GM12874 (cell line): ENCODE measurements at regions not wholly inside any gene's neighbourhood (a gene's known extent, or its start where the extent isn't known, plus 50 kb on each side); places are given as distances from the start of the nearest gene placed in this dataset.

Experiments used
- CTCF ChIP-seq: IDR thresholded peaks from 2 replicates; pipeline ENCODE4 v1.5.1; 2011; ENCODE audit warnings: low read depth, mild to moderate bottlenecking, control low read depth, low read length, moderate library complexity; ENCODE audit not compliant: insufficient read depth

GRCh38 chr5:121221483-121221882 lies 630.2 kb upstream of the FTMT start:
- no peak for TF ChIP-seq CTCF

- no peak for TF ChIP-seq CTCF
Observed at GRCh38 chr5:121226765-121227164, 624.9 kb upstream of the FTMT start.

- no peak for TF ChIP-seq CTCF
Observed at GRCh38 chr5:121239951-121240350, 611.7 kb upstream of the FTMT start.

GRCh38 chr5:121246971-121247370 lies 604.7 kb upstream of the FTMT start:
- no peak for TF ChIP-seq CTCF

- no peak for TF ChIP-seq CTCF
Observed at GRCh38 chr5:121251954-121252353, 599.7 kb upstream of the FTMT start.

- no peak for TF ChIP-seq CTCF
Observed at GRCh38 chr5:121257621-121258020, 594.1 kb upstream of the FTMT start.

GRCh38 chr5:121263456-121263855 lies 588.2 kb upstream of the FTMT start:
- TF ChIP-seq CTCF, result no peak

GRCh38 chr5:121264605-121265004 lies 587.1 kb upstream of the FTMT start:
- no peak for TF ChIP-seq CTCF
